ENCODE measurements at regions not wholly inside any gene's neighbourhood (a gene's known extent, or its start where the extent isn't known, plus 50 kb on each side); places are given as distances from the start of the nearest gene placed in this dataset.

DNA sequence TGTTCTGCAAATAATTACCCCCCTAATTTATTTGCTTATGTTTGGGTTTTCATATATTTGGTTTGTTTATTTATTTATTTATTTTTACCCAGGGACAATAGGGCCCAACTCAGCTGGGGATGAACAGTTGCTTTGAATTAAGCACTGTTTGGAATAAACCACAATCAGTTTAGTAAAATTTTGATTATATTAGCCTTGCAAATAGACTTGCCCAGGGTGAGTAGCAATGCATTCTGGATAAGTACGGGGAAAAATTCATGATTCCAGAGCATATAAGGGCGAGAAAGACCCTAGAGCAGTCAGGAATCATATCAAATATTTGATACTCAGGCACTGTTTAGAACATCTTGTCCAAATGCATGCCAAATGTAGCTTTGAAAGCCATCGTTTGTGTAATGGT, 242.7 kb downstream of the OMA1 start:
- POLR2A ChIA-PET = no interaction called here
- no peaks in the 10 kb centered on the region for H3K36me3 Mint-ChIP-seq (ENCODE audit: low read depth)
- no peak overlapping the region for H3K4me3 Mint-ChIP-seq
- DNase-seq (no peak), ATAC-seq (ENCODE audit: low read depth) (no peak)
- no peaks in the 10 kb centered on the region for H3K4me1 Mint-ChIP-seq
- H3K9me3 Mint-ChIP-seq = no peaks in the 10 kb centered on the region
- CTCF ChIA-PET = no interaction called here
- H3K27me3 Mint-ChIP-seq = no peaks in the 10 kb centered on the region
- intact Hi-C loops (cut with micrococcal nuclease) = no loop called here
- TF ChIP-seq, protein P1, sequence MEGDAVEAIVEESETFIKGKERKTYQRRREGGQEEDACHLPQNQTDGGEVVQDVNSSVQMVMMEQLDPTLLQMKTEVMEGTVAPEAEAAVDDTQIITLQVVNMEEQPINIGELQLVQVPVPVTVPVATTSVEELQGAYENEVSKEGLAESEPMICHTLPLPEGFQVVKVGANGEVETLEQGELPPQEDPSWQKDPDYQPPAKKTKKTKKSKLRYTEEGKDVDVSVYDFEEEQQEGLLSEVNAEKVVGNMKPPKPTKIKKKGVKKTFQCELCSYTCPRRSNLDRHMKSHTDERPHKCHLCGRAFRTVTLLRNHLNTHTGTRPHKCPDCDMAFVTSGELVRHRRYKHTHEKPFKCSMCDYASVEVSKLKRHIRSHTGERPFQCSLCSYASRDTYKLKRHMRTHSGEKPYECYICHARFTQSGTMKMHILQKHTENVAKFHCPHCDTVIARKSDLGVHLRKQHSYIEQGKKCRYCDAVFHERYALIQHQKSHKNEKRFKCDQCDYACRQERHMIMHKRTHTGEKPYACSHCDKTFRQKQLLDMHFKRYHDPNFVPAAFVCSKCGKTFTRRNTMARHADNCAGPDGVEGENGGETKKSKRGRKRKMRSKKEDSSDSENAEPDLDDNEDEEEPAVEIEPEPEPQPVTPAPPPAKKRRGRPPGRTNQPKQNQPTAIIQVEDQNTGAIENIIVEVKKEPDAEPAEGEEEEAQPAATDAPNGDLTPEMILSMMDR (IDR thresholded peaks at IDR 0.05) = no peak
- no peak overlapping the region for H3K27ac Mint-ChIP-seq

DNA sequence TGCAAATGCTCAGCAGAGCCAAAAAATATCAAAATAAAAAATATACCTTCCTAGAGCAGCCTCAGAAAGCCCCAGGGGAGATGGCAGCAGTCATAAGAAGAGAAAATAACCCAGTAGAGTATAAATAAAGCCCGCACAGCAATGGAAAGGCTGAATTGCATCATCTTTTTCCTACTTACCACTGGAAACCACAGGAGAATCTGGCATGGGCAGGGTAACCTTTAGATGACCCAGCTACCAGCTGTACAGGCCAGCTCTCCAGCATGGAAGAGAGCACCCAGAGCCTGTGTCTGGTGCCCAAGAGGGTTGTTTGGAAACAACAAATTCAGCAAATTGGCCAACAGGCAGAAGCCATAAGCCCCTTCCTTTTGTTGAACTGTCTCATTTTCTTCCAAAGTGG, 253.1 kb downstream of the OMA1 start:
- DNase-seq (no peak), ATAC-seq (ENCODE audit: low read depth) (no peak)
- Mint-ChIP-seq H3K4me1 (no peaks in the 10 kb centered on the region), H3K9me3 (no peaks in the 10 kb centered on the region), H3K4me3 (no peak overlapping the region), H3K36me3 (ENCODE audit: low read depth) (no peaks in the 10 kb centered on the region), H3K27me3 (no peaks in the 10 kb centered on the region), H3K27ac (no peak overlapping the region)
- POLR2A ChIA-PET = no interaction called here
- intact Hi-C loops (cut with micrococcal nuclease) = no loop called here
- TF ChIP-seq, protein P1 (IDR thresholded peaks at IDR 0.05) = no peak
- CTCF ChIA-PET = no interaction called here

DNA sequence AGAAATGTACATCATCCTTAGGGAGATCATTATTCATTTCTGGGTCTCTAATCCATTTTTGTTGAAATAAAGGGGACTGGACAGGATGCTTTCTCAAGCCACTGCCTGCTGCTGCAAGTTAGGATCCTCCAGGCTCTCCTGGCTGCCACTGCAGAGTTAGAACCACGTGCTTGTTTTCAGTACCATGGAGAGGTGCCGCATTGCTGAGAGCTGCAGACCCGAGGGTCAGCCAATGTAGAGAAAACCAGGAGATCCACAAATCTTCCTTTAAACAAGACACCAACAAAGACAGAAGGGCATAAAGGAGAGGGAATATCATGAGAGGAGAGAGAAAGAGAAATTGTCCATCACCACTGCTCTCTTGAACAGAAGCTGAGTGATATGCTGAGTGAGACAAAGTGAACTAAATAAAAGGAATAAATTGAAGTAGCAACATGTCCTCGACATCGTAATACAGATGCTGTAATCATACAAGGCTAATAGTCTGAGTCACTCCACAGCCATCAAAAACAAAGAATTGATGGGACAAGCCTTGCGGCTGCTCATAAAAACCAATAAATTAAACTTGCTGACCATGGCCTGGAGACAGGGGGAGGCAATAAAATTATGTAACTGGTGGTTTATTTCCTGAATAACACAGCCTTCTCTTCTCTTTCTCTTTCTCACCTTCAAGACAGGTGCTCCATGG, 255.7 kb downstream of the OMA1 start:
- ATAC-seq (ENCODE audit: low read depth) = no peak
- intact Hi-C loops (cut with micrococcal nuclease) = no loop called here
- TF ChIP-seq, protein P1 (IDR thresholded peaks at IDR 0.05) = no peak
- Mint-ChIP-seq H3K4me1 (no peaks in the 10 kb centered on the region), H3K9me3 (peaks cover 6% of the 10 kb centered on the region), H3K4me3 (no peak overlapping the region), H3K27me3 (no peaks in the 10 kb centered on the region), H3K27ac (no peak overlapping the region), H3K36me3 (ENCODE audit: low read depth) (peaks cover 4% of the 10 kb centered on the region)
- no peak for DNase-seq
- POLR2A ChIA-PET = no interaction called here
- CTCF ChIA-PET = no interaction called here

DNA sequence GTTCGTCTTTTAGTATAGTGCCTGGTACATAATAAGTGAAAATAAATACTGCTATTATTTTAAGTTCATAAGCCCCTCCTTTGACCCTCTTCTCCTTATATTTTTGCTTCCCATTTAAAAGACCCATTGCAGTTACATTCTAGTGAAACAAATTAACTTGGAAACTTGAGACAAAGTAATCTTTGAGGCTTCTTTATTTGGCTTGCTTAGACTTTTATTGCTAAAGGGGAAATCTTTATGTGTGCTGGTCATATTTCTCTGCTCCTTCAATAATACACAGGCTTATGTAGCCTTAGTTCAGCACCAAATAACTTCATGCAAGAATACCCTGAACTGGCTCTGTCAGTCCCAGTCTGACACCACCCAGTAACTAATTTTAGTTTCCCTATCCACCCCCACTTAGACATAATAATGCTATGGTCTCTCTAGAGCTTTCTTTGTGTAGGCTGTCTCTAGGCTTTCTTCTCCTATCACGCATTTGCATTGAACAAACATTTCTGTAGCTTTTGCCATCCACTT, 257.8 kb downstream of the OMA1 start:
- Mint-ChIP-seq H3K4me3 (no peak overlapping the region), H3K27ac (no peak overlapping the region), H3K9me3 (peaks cover 6% of the 10 kb centered on the region), H3K36me3 (ENCODE audit: low read depth) (peaks cover 4% of the 10 kb centered on the region), H3K27me3 (no peaks in the 10 kb centered on the region), H3K4me1 (no peaks in the 10 kb centered on the region)
- no peak for ATAC-seq (ENCODE audit: low read depth)
- intact Hi-C loops (cut with micrococcal nuclease) = no loop called here
- TF ChIP-seq, protein P1 (IDR thresholded peaks at IDR 0.05) = no peak
- DNase-seq = no peak
- CTCF ChIA-PET = no interaction called here
- POLR2A ChIA-PET = no interaction called here

DNA sequence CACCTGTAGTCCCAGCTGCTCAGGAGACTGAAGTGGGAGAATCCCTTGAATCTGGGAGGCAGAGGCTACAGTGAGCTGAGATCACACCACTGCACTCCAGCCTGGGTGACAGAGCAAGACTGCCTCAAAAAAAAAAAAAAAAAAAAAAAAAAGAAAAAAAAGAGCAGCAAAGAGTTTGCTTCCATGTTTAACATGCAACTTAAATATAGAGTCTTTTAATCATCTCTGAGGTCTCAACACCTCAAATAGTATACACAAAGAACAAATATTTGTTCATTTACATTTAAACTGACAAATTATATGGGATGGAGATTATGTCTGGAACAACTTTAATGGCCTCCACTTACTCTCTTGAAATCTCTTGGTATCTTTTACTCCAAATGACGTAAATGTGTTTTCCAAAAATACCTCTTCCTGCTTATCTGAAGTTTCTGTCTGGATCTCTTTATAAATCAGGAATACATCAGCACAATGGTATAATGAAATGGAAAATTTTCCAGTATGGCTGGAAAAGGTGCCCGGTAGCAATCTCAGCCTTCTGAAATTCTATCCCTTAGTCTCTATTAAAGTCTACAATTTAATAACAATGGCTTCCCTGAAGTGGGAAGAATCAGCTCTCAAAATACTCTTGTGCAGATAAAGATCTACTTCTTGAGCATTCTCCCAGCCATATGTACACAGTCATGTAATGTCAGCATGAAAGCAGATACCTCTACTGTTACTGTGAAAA, 258.5 kb downstream of the OMA1 start:
- intact Hi-C loops (cut with micrococcal nuclease) = no loop called here
- no peak for DNase-seq
- ATAC-seq (ENCODE audit: low read depth) = no peak
- no peak overlapping the region for H3K27ac Mint-ChIP-seq
- TF ChIP-seq, protein P1 (IDR thresholded peaks at IDR 0.05) = no peak
- ChIA-PET CTCF (no interaction called here), POLR2A (no interaction called here)
- H3K27me3 Mint-ChIP-seq = no peaks in the 10 kb centered on the region
- peaks cover 4% of the 10 kb centered on the region for H3K36me3 Mint-ChIP-seq (ENCODE audit: low read depth)
- peaks cover 6% of the 10 kb centered on the region for H3K9me3 Mint-ChIP-seq
- H3K4me3 Mint-ChIP-seq = no peak overlapping the region
- no peaks in the 10 kb centered on the region for H3K4me1 Mint-ChIP-seq
